Dermis blood vessel endothelial cell (primary cell): ENCODE measurements at regions not wholly inside any gene's neighbourhood (a gene's known extent, or its start where the extent isn't known, plus 50 kb on each side); places are given as distances from the start of the nearest gene placed in this dataset.

Experiments
- DNase-seq: peaks from one replicate; pipeline ENCODE4 v3.0.0; 2010

DNA sequence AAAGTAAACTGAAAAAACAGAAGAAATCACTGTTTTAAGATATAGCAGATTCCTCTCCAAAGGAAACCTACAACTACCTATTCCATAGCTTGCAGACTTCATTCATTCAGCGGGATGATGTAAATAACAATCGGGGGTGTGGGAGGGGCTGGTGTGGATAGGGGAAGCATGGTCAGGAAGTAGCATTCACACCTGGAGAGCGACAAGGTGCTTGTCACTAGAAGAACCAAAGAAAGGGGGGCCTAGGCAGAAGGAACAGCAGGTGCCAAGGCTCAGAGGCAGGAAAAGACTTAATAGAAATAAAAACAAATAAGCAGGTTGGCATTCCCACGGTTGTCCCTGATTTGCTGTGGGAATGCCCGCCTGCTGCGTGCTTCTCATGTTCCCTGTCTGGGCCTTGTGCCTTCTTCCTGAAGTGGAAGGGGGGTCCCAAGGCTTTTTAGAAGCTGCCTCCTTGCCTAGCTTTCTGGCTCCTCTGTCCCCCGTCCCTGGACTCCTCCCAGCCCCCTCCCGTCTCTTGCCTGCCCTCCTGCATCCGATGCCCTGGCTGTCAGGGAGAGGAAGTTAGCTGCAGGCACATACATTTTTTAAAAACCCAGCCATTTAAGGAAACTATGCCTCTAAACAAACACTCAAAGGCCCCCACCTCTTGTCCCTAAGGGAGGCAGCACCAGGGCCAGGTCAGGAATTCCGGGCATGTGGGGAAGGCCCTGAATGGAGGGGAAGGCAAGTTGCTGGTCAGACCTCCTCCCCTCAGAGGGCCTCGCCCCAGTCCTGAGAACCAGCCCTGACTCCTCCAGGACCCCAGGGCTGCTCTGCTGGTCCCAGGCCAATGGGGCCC is 54.7 kb upstream of the PRDM11 start:
- no peak for DNase-seq

DNA sequence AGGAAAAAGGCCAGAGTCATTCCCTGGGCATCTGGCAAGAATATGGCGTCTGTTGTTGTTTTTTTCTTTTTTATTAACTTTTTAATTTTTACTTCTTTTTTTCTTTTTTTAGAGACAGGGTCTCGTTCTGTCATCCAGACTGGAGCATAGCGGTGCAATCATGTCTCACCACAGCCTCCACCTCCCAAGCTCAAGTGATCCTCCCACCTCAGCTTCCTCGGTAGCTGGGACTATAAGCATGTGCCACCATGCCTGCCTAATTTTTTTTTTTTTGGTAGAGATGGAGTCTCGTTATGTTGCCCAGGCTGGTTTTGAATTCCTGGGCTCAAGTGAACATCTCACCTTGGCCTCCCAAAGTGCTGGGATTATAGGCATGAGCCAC is 54.0 kb upstream of the PRDM11 start:
- DNase-seq: no peak

DNA sequence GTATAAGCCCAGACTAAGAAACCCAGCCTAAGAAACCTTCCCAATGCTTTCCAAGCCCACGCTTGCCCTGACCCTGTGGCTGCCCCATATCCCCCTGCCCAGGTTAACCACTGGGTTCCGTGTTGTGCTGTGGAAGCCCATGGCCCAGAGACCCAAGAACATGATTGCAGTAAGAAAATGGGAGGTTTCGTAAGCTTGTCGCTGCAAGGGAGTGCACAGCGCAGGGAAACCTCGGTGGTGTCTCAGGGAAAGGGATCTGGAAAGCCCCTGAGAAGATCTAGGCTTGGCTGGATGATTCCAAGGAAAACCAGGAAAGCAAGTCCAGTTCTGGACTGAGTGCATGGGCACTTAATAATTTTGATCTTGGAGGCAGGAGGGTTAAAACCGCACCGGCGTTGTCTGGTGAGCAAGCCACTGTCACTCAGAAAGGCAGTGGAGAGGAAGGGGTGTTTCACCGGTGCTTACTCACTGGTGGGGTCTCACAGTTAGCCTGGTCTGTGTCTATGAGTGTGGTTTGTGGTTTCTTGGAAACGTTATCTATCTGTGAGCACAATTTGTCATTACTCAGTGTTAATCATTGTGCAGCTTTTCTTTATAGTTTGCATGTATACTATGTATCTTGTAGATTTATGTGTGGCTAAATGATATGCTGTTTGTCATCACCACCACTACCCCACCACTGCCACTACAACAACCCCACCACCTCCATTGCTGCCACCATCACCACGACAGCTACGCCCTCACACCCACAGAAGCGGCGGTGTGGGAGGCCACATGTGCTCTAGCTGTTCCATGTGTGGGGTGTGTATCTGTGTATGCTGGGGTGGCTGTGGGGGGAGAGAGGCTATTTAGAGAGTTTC is 53.3 kb upstream of the PRDM11 start:
- no peak for DNase-seq

DNA sequence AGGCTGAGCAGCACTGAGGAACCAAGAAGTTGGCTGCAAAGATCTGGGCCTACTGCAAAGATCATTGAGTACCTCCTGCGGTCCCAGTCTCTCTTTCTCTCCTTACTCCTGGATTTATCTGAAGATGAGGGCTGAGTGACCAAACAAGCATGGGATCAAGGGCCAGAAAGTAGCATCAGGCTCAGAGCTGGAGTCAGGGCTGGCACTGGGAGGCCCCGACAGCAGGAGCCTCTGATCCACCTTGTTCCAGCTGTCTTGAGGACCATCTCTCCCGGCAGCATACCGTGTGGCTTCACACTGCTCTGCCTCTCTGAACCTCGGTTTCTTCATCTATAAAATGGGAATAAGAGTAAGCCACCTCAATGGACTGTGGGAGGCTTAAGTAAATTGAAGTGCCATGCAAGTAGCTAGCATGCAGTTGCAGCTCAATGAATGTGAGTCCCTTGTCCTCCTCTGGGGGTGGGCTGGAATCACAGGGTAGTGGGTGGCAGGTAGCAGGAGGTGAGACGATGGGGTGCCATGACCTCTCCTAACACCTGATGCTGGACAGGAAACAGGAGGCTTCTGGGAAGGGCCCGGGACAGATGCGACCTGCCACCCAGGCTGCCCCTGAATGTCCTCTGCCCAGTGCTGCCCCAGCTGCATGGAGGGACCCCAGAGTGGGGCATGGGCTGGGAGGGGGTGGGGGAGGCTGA is 52.5 kb upstream of the PRDM11 start:
- DNase-seq: no peak

DNA sequence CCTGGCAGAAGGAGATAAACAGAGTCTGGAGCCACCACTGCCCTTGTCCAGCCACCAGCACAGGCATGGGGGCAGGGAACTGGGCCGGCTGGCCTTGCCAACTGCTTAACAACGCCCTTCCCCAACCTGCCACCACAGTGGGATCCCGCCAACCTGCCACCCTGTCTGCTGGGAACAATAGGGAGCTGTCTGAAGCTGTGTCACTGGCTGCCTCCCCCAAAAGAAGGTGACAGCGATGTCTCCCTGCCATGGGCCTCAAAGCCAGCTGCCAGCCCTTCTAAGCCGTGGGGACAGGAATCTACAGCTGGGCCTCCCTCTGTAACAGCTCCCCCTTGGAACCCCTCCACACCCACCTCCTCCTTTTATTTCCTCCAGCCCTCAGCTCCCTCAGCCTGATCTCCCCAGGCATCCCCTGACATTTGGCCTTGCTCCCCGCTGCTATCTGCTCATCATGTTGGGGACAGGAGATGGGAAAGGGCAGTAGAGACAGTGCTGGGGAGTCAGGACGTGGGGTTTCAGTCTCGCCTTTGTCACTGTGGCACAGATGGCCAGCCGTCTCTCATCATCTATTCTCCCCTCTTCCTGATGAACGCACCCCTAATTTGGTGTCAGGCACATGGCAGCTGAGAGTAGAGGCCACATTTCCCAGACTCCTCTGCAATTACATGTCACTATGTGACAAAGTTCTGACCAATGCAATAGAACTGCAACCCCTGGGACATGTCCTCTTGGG is 51.3 kb upstream of the PRDM11 start:
- DNase-seq: no peak

DNA sequence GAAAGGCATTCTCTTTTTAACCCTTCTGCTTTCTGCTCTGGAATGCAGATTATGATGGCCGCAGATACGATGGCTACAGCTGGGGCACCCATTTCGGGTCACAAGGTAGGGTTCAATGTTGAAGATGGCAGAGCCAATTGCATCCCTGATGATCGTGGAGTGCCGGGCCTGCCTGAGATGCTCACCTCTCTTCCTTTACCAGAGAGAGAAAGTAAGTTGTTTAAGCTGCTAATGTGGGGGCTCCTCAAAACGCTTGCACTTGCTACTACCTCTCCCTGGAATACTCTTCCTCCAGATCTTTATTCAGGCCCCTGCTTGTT is 50.8 kb upstream of the PRDM11 start:
- DNase-seq: no peak

DNA sequence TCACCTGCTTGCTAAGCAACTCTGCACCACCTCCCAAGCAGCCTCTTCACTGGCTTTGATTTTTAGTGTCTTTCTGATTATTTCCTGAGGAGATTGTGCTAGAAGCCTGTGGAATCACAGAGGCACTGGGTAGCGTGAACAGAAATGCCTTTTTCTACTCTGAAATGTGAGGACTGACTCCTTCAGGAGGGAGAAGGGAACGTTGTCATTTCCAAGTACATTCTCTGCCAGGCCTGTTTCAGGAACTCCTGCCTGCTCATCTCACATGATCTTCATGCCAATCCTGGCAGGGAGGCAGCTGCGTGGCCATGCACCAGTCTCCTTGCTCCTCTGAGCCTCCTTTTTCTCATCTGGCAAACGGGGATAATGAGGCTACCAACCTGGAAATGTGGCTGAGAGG is 49.8 kb upstream of the PRDM11 start:
- no peak for DNase-seq
